Skin epidermis (tissue), 12 donors: ENCODE measurements at regions not wholly inside any gene's neighbourhood (a gene's known extent, or its start where the extent isn't known, plus 50 kb on each side); places are given as distances from the start of the nearest gene placed in this dataset.

Experiments used
- H3K27ac ChIP-seq, 21 experiments: fragments of 200-600 bp; sonication (generic) in 11 of 21; one replicate each; pipeline ENCODE4 v1.5.0; 2020; ENCODE audit warnings: mild to moderate bottlenecking in 3 of 21, inconsistent platforms in 2 of 21, moderate library complexity in 2 of 21
- H3K4me3 ChIP-seq, 7 experiments: fragments of 200-600 bp; sonication (generic) in 2 of 7; one replicate each; pipeline ENCODE4 v1.5.0; 2020; ENCODE audit warnings: inconsistent platforms in 2 of 7, mild to moderate bottlenecking in 2 of 7, moderate library complexity in 1 of 7

GRCh38 chr4:97493815-97494518 is 649.3 kb downstream of the STPG2 start:
- H3K4me3 ChIP-seq: no peak overlapping the region
- no peak overlapping the region for H3K27ac ChIP-seq

- no peak overlapping the region for H3K4me3 ChIP-seq
Observed at GRCh38 chr4:97496298-97496873, 646.9 kb downstream of the STPG2 start.

DNA sequence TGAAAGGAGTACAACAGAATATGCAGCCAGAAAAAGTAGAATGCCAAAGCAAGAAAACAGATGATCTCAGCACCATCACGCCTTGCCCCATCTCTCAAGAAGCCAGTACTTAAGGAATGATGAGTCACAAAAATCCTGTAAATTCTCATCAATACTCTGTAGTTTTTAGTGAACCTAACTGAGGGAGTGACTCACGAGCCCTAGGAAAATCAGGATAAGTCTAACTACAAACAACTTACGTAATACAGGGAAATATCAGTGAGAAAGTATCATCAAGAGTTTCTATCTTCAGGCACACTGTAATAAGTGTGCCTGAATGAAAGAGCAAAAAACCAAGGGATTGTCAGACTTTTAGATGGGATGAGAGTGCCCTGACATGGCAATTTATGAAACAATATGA is 644.4 kb downstream of the STPG2 start:
- no peak overlapping the region for H3K4me3 ChIP-seq

More at GRCh38 chr4:97496298-97496873, 646.9 kb downstream of the STPG2 start:
- H3K27ac ChIP-seq: no peak overlapping the region

DNA sequence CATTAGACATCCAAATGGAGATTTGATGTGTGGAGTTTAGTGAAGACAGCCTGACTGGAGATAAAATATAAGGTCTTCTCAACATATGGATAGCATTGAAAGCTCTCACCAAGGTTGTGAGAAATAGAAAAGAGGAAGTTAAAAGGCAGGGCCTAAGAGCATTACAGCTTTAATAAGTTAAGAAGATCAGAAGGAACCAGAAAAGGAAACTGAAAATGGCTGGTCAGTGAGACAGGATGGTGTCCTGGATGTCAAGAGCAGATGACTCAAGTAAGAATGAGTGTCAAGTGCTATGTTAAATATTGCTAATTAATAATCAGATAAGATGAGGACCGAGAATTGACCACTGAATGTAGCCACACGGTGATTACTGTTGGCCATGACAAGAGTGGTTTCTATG is 642.9 kb downstream of the STPG2 start:
- Histone ChIP-seq H3K27ac (no peak overlapping the region), H3K4me3 (no peak overlapping the region)

More for the DNA sequence above, 644.4 kb downstream of the STPG2 start:
- H3K27ac ChIP-seq: no peak overlapping the region

DNA sequence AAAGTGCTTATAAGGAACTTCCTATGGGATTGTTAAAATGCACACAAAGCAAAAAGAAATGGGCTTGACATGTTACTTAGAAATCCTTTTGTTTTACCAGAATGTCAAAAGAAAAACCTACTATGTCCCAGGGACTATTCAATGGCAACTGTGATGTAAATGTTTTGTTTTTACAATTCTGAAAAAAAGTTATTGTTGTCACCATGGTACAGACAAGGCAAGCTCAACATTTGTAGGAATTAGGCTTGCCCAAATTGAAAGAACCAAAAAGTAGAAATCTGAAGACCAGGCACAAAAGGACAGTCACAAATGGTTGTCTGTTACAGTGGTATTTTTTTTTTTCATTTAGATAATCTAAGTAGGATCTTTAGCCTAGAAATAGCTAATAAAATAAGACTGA is 638.6 kb downstream of the STPG2 start:
- Histone ChIP-seq H3K4me3 (no peak overlapping the region), H3K27ac (no peak overlapping the region)

DNA sequence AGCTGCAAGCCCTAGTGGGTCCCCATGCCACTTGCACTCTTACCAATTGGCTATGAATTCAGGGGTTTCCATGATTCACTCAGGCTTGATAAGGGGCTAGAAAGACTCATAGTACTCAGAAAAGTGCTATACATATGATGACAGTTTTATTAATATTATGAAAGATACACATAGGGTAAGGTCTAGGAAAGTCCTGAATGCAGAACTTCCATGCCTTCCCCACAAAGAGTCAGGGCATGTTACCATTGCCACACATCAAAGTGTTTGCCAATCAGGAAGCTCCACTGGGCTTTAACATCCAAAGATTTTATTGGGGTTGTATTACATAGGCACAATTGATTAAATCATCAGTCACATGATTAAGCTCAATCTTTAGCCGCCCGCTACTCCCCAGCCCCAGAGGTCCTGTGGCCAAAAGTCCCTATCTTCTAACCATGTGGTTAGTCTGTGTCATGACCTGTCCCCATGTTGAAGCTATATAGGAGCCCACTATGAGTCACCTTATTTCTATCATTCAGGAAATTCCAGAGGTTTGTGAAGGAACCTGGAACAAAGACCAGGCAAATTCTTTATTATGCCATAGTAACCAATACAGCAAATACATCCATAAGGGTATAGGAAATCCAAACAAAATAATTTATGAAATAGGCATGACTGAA is 635.6 kb downstream of the STPG2 start:
- no peak overlapping the region for H3K4me3 ChIP-seq
- H3K27ac ChIP-seq: no peak overlapping the region
